Kidney (tissue), 13 donors: ENCODE measurements at regions not wholly inside any gene's neighbourhood (a gene's known extent, or its start where the extent isn't known, plus 50 kb on each side); places are given as distances from the start of the nearest gene placed in this dataset.
A peak's percentile ranks its signal among the peaks of the same experiment; 100 is the strongest.

Experiments
- DNase-seq, 5 donors: peaks; one replicate each; pipeline ENCODE4 v3.0.0-alpha.2; 2013 to 2020
- FAIRE-seq: peaks from 2 replicates; lab custom pipeline; 2012; peaks lifted over from hg19 to GRCh38; lab: Jason Lieb, UNC
- H3K27ac ChIP-seq, 2 donors: one replicate each; pipeline ENCODE4 v1.7.0; 2013; ENCODE audit warnings: low read depth in 2 of 2, low read length in 2 of 2, inconsistent platforms in 1 of 2
- H3K27me3 ChIP-seq: one replicate; pipeline ENCODE4 v1.7.1; 2013; ENCODE audit warnings: low read length, inconsistent platforms; ENCODE audit not compliant: control insufficient read depth, insufficient read depth
- H3K36me3 ChIP-seq, 3 donors: one replicate each; pipeline versions ENCODE4 v1.7.0 to v1.7.1; 2013; ENCODE audit warnings: low read length in 3 of 3, control low read depth in 1 of 3, inconsistent platforms in 1 of 3; ENCODE audit not compliant: insufficient read depth in 3 of 3, control insufficient read depth in 2 of 3
- H3K4me1 ChIP-seq, 3 donors: one replicate each; pipeline versions ENCODE4 v1.7.0 to v1.7.1; 2013; ENCODE audit warnings: low read length in 3 of 3, inconsistent platforms in 1 of 3, low read depth in 1 of 3; ENCODE audit not compliant: control insufficient read depth in 2 of 3, insufficient read depth in 2 of 3
- H3K4me3 ChIP-seq, 3 donors: one replicate each; pipeline versions ENCODE4 v1.7.0 to v1.8.1; 2013; ENCODE audit warnings: low read length in 3 of 3, control low read depth in 1 of 3, inconsistent platforms in 1 of 3
- H3K9ac ChIP-seq, 3 donors: one replicate each; pipeline versions ENCODE4 v1.7.0 to v1.7.1; 2013; ENCODE audit warnings: low read length in 3 of 3, control low read depth in 1 of 3, inconsistent platforms in 1 of 3
- H3K9me3 ChIP-seq, 3 donors: one replicate each; pipeline versions ENCODE4 v1.7.0 to v1.7.1; 2013; ENCODE audit warnings: low read length in 3 of 3, control low read depth in 1 of 3, inconsistent platforms in 1 of 3; ENCODE audit not compliant: control insufficient read depth in 2 of 3, insufficient read depth in 1 of 3
- intact Hi-C: fragments of 100-400 bp; cut with DNase I; formaldehyde crosslinking; loops from one replicate; pipeline ENCODE4 v1.11.1; 2022
- TF ChIP-seq, protein P1 (sequence below): IDR thresholded peaks from 3 replicates; pipeline ENCODE4 v1.5.1; 2012; ENCODE audit warnings: mild to moderate bottlenecking, moderate library complexity, borderline replicate concordance; ENCODE audit not compliant: insufficient read depth; ENCODE audit errors: extremely low read depth
- donor health status: control.
- donor health status: control.
- donor health status: control.
- donor health status: control.
- donor health status: control.
- donor health status: DM: yes; HTN: yes; CAD: no.
- donor health status: Normal renal cell carcinoma (clear cell type).

DNA sequence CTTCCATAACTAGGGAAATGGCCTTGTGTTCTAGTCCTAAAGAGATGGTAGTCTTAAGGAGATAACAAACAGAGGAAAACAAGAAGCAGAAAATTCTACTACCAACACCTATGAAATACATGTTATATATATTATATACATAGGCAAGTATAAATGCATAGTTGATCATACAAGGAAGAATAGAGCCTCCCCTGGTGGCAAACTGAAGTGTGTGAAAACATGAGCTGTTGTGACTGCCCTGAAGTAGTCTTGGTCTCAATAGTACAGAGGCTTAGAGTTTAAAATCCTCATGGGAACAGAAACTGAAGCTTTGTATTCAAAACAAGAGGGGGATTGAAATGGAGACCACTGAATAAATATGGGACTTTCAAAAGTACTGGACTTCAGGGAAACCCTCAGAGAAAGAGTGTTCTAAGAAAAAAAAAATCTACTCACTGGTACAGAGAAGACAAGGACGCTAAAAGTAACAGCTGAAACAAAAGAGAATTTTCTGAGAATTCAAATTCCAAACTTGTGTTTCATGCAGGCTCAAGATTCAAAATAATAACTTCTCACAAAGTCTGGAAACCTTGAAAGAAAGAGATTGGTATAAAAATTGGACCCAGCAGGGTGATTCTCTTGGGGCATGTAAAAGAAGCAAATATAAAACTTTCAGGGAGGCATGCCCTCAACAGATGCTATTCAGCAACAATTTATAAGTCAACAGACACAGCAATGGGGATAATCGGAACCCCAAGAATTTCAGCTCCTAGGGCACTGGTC lies 59.7 kb upstream of the SAMD3 start:
- TF ChIP-seq, protein P1, sequence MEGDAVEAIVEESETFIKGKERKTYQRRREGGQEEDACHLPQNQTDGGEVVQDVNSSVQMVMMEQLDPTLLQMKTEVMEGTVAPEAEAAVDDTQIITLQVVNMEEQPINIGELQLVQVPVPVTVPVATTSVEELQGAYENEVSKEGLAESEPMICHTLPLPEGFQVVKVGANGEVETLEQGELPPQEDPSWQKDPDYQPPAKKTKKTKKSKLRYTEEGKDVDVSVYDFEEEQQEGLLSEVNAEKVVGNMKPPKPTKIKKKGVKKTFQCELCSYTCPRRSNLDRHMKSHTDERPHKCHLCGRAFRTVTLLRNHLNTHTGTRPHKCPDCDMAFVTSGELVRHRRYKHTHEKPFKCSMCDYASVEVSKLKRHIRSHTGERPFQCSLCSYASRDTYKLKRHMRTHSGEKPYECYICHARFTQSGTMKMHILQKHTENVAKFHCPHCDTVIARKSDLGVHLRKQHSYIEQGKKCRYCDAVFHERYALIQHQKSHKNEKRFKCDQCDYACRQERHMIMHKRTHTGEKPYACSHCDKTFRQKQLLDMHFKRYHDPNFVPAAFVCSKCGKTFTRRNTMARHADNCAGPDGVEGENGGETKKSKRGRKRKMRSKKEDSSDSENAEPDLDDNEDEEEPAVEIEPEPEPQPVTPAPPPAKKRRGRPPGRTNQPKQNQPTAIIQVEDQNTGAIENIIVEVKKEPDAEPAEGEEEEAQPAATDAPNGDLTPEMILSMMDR, result no peak
- Histone ChIP-seq H3K9ac (no peak overlapping the region), H3K9me3 (no peaks in the 10 kb centered on the region), H3K27me3 (no peaks in the 10 kb centered on the region), H3K4me3 (no peak overlapping the region), H3K27ac (no peak overlapping the region), H3K36me3 (no peaks in the 10 kb centered on the region), H3K4me1 (no peaks in the 10 kb centered on the region)
- DNase-seq (peak in 1 of 5 donors; percentile 5), FAIRE-seq (no peak)
- intact Hi-C loops, result no loop called here

DNA sequence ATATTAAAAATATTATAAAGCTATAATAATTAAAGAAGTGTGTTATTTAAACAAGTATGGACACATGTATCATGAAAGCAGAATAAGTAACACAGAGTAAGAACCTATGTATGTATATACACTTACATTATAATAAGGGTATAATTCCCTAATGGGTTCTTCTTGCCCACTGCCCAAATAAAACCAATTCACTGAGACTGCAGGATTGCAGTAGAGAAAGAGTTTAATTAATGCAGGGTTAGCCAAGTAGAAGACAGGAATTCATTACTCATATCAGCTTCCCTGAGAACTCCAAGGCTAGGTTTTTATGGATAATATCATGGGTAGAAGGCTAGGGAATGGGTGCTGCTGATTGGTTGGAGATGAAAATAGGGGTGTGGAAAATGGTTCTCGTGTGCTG lies 53.8 kb upstream of the SAMD3 start:
- Histone ChIP-seq H3K4me3 (no peak overlapping the region), H3K27me3 (no peaks in the 10 kb centered on the region), H3K36me3 (no peaks in the 10 kb centered on the region), H3K27ac (no peak overlapping the region), H3K4me1 (no peaks in the 10 kb centered on the region), H3K9me3 (peaks cover 0 to 26% (median 7%) of the 10 kb centered on the region in 3 donors), H3K9ac (no peak overlapping the region)
- DNase-seq (no peak), FAIRE-seq (no peak)
- intact Hi-C loops, result no loop called here
- TF ChIP-seq, protein P1, result no peak

DNA sequence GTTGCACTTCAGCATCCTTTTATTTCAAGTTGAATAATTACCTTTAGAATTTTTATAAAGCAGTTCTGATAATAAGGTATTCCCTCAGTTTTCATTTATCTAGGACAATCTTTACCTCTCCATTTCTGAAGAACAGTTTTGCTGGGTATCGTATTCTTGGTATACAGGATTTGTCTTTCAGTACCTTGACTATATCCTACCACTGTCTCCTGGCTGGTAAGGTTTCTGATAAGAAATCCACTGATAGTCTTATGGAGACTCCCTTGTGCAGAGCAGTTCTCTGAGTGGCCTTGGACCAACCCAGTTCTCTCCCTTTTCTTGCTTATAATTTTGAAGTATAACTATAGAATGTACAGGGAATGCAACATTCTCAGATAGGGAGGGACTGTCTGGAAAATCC lies 51.3 kb upstream of the SAMD3 start:
- TF ChIP-seq, protein P1, result no peak

More for the DNA sequence above, 51.3 kb upstream of the SAMD3 start:
- Histone ChIP-seq H3K4me1 (no peaks in the 10 kb centered on the region), H3K4me3 (no peak overlapping the region), H3K9me3 (peaks cover 0 to 26% (median 7%) of the 10 kb centered on the region in 3 donors), H3K9ac (no peak overlapping the region), H3K27ac (no peak overlapping the region), H3K36me3 (no peaks in the 10 kb centered on the region), H3K27me3 (no peaks in the 10 kb centered on the region)
- DNase-seq (no peak), FAIRE-seq (no peak)
- intact Hi-C loops, result no loop called here
